ENCODE measurements at regions not wholly inside any gene's neighbourhood (a gene's known extent, or its start where the extent isn't known, plus 50 kb on each side); places are given as distances from the start of the nearest gene placed in this dataset.

GRCh38 chr9:80233102-80233843, 661.5 kb downstream of the TLE4 start:
- Histone ChIP-seq H3K9me3 (ENCODE audit: severe bottlenecking) (no peaks in the 10 kb centered on the region), H3K27me3 (ENCODE audit: insufficient read depth, poor library complexity, severe bottlenecking) (no peaks in the 10 kb centered on the region), H3K4me1 (ENCODE audit: insufficient read depth, poor library complexity, severe bottlenecking) (no peaks in the 10 kb centered on the region), H3K4me3 (ENCODE audit: severe bottlenecking) (no peak overlapping the region), H3K36me3 (ENCODE audit: low read depth) (no peaks in the 10 kb centered on the region), H3K27ac (ENCODE audit: poor library complexity, severe bottlenecking) (no peak overlapping the region)
- no peak for ATAC-seq (ENCODE audit: low read depth)
- no peak for TF ChIP-seq CTCF (IDR thresholded peaks at IDR 0.05; ENCODE audit: poor library complexity, severe bottlenecking)
- no peak for DNase-seq (ENCODE audit: low spot score)

GRCh38 chr9:80231318-80232236, 659.8 kb downstream of the TLE4 start:
- Histone ChIP-seq H3K9me3 (ENCODE audit: severe bottlenecking) (no peaks in the 10 kb centered on the region), H3K27me3 (ENCODE audit: insufficient read depth, poor library complexity, severe bottlenecking) (no peaks in the 10 kb centered on the region), H3K4me1 (ENCODE audit: insufficient read depth, poor library complexity, severe bottlenecking) (no peaks in the 10 kb centered on the region), H3K27ac (ENCODE audit: poor library complexity, severe bottlenecking) (no peak overlapping the region), H3K4me3 (ENCODE audit: severe bottlenecking) (no peak overlapping the region), H3K36me3 (ENCODE audit: low read depth) (no peaks in the 10 kb centered on the region)
- no peak for TF ChIP-seq CTCF (IDR thresholded peaks at IDR 0.05; ENCODE audit: poor library complexity, severe bottlenecking)
- no peak for ATAC-seq (ENCODE audit: low read depth)
- DNase-seq (ENCODE audit: low spot score): no peak

- H3K36me3 ChIP-seq (ENCODE audit: low read depth): no peaks in the 10 kb centered on the region
- no peak for TF ChIP-seq CTCF (IDR thresholded peaks at IDR 0.05; ENCODE audit: poor library complexity, severe bottlenecking)
- no peaks in the 10 kb centered on the region for H3K4me1 ChIP-seq (ENCODE audit: insufficient read depth, poor library complexity, severe bottlenecking)
- no peak overlapping the region for H3K4me3 ChIP-seq (ENCODE audit: severe bottlenecking)
- no peaks in the 10 kb centered on the region for H3K27me3 ChIP-seq (ENCODE audit: insufficient read depth, poor library complexity, severe bottlenecking)
- no peak overlapping the region for H3K27ac ChIP-seq (ENCODE audit: poor library complexity, severe bottlenecking)
- ATAC-seq (ENCODE audit: low read depth) (no peak), DNase-seq (ENCODE audit: low spot score) (no peak)
- no peaks in the 10 kb centered on the region for H3K9me3 ChIP-seq (ENCODE audit: severe bottlenecking)
Measured at GRCh38 chr9:80223897-80224296, 652.1 kb downstream of the TLE4 start.

GRCh38 chr9:80222466-80223169, 650.9 kb downstream of the TLE4 start:
- TF ChIP-seq CTCF (IDR thresholded peaks at IDR 0.05; ENCODE audit: poor library complexity, severe bottlenecking): no peak
- H3K4me1 ChIP-seq (ENCODE audit: insufficient read depth, poor library complexity, severe bottlenecking): no peaks in the 10 kb centered on the region
- H3K27me3 ChIP-seq (ENCODE audit: insufficient read depth, poor library complexity, severe bottlenecking): no peaks in the 10 kb centered on the region
- DNase-seq (ENCODE audit: low spot score): no peak
- no peak for ATAC-seq (ENCODE audit: low read depth)
- H3K36me3 ChIP-seq (ENCODE audit: low read depth): no peaks in the 10 kb centered on the region
- H3K4me3 ChIP-seq (ENCODE audit: severe bottlenecking): no peak overlapping the region
- no peaks in the 10 kb centered on the region for H3K9me3 ChIP-seq (ENCODE audit: severe bottlenecking)
- H3K27ac ChIP-seq (ENCODE audit: poor library complexity, severe bottlenecking): no peak overlapping the region

Measured in RWPE2 (cell line).